ENCODE measurements at regions not wholly inside any gene's neighbourhood (a gene's known extent, or its start where the extent isn't known, plus 50 kb on each side); places are given as distances from the start of the nearest gene placed in this dataset.
"Not testable (repeated sequence)": the region's sequence is repeated elsewhere in the genome, so short reads cannot be mapped to it uniquely, and the experiment has no call there.

DNA sequence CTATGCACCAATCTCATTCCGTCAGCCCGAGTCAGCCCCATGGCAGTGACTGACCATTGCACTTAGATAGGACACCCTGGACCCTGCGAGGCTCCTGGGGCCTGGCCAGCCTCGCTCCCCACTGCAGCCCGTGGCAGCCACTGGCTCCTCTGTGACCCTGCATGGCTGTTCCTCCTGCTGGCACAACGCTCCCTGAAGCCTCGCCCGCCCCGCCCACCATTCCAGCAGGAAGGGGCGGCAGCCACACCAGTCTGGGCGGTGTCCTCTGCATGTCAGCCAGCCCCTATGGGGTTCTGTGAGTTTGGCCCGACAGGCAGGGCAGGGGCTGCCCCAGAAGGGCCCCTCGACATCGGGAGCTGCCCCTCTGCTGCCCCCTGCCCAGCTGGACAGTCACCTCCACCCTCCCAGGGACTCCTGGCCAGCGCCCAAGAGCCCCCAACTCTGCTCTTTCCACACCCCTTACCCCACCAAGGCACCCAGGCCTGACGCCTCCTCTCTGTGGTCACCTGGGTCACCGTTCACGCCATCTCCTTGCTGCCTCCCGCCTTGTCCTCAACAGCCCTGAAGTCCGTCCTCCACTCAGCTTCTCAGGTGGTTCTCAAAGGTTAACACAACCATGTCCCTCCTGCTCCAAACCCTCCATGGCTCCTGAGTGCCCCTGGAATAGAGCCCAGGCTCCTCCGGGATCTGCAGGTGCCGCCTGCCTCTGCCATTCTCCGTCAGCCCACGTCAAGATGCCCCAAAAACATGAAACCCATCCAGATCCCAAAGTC lies 103.5 kb downstream of the MICALL2 start:
- Mint-ChIP-seq H3K27ac (no peak overlapping the region), H3K36me3 (ENCODE audit: low read depth) (no peaks in the 10 kb centered on the region), H3K27me3 (ENCODE audit: insufficient read depth) (peaks cover 24% of the 10 kb centered on the region), H3K9me3 (no peaks in the 10 kb centered on the region), H3K4me1 (ENCODE audit: low read depth) (no peaks in the 10 kb centered on the region), H3K4me3 (no peak overlapping the region)
- DNase-seq, result no peak
- TF ChIP-seq, protein P1, sequence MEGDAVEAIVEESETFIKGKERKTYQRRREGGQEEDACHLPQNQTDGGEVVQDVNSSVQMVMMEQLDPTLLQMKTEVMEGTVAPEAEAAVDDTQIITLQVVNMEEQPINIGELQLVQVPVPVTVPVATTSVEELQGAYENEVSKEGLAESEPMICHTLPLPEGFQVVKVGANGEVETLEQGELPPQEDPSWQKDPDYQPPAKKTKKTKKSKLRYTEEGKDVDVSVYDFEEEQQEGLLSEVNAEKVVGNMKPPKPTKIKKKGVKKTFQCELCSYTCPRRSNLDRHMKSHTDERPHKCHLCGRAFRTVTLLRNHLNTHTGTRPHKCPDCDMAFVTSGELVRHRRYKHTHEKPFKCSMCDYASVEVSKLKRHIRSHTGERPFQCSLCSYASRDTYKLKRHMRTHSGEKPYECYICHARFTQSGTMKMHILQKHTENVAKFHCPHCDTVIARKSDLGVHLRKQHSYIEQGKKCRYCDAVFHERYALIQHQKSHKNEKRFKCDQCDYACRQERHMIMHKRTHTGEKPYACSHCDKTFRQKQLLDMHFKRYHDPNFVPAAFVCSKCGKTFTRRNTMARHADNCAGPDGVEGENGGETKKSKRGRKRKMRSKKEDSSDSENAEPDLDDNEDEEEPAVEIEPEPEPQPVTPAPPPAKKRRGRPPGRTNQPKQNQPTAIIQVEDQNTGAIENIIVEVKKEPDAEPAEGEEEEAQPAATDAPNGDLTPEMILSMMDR (IDR thresholded peaks at IDR 0.05), result no peak

DNA sequence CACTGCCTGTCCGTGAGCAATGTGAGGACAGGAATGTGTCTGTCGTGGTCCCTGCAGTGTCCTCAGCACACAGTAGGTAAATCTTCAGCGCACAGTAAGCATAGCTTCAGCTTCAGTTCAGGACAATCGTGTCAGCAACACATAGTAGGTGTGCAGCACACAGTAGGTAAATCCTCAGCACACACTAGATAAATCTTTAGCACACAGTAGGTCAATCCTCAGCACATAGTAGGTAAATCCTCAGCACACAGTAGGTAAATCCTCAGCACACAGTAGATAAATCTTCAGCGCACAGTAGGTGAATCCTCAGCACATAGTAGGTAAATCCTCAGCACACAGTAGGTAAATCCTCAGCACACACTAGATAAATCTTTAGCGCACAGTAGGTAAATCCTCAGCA lies 102.4 kb downstream of the MICALL2 start:
- H3K27ac Mint-ChIP-seq, result not testable (repeated sequence)
- H3K27me3 Mint-ChIP-seq (ENCODE audit: insufficient read depth), result peaks cover 15% of the 10 kb centered on the region

DNA sequence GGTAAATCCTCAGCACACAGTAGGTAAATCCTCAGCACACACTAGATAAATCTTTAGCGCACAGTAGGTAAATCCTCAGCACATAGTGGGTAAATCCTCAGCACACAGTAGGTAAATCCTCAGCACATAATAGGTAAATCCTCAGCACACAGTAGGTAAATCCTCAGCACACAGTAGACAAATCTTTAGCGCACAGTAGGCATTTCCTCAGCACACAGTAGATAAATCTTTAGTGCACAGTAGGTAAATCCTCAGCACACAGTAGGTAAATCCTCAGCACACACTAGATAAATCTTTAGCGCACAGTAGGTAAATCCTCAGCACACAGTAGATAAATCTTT lies 102.0 kb downstream of the MICALL2 start:
- peaks cover 15% of the 10 kb centered on the region for H3K27me3 Mint-ChIP-seq (ENCODE audit: insufficient read depth)
- not testable (repeated sequence) for H3K27ac Mint-ChIP-seq; H3K9me3 Mint-ChIP-seq; H3K36me3 Mint-ChIP-seq (ENCODE audit: low read depth); DNase-seq; H3K4me3 Mint-ChIP-seq; H3K4me1 Mint-ChIP-seq (ENCODE audit: low read depth)

More for the DNA sequence above, 102.4 kb downstream of the MICALL2 start:
- not testable (repeated sequence) for H3K36me3 Mint-ChIP-seq (ENCODE audit: low read depth); DNase-seq; H3K4me3 Mint-ChIP-seq; H3K9me3 Mint-ChIP-seq; H3K4me1 Mint-ChIP-seq (ENCODE audit: low read depth)

DNA sequence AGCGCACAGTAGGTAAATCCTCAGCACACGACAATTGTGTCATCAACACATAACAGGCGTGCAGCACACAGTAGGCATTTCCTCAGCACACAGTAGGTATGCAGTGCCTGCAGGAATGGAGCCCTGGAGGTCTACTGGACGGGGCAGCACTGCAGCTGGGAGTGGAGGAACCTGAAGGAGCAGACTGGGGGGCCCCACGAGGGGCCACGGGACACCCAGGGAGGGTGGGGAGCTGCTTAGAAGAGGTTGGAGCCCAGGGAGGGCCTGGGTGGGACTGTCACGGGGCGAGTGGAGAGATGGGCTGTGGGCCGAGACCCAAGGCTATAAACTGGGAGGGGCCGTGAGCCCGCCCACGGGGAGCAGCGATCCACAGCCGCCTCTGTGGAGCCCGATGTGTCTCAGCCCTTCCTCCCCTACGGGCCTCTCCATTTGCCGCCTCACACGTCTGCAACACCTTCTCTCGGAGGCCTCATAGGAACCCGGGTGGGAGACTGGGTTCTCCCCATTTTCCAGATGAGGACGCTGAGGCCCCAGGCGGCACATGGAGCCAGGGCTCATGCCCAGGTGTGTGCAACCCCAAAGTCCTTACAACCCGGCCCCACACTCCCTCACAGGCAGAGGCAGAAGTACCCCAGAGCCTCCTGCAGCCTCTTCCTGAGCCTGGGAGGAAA lies 101.5 kb downstream of the MICALL2 start:
- peaks cover 15% of the 10 kb centered on the region for H3K27me3 Mint-ChIP-seq (ENCODE audit: insufficient read depth)
- no peak overlapping the region for H3K4me3 Mint-ChIP-seq
- no peak for DNase-seq
- H3K4me1 Mint-ChIP-seq (ENCODE audit: low read depth), result no peaks in the 10 kb centered on the region
- TF ChIP-seq, protein P1 (IDR thresholded peaks at IDR 0.05), result no peak
- H3K9me3 Mint-ChIP-seq, result no peaks in the 10 kb centered on the region
- no peak overlapping the region for H3K27ac Mint-ChIP-seq
- no peaks in the 10 kb centered on the region for H3K36me3 Mint-ChIP-seq (ENCODE audit: low read depth)

DNA sequence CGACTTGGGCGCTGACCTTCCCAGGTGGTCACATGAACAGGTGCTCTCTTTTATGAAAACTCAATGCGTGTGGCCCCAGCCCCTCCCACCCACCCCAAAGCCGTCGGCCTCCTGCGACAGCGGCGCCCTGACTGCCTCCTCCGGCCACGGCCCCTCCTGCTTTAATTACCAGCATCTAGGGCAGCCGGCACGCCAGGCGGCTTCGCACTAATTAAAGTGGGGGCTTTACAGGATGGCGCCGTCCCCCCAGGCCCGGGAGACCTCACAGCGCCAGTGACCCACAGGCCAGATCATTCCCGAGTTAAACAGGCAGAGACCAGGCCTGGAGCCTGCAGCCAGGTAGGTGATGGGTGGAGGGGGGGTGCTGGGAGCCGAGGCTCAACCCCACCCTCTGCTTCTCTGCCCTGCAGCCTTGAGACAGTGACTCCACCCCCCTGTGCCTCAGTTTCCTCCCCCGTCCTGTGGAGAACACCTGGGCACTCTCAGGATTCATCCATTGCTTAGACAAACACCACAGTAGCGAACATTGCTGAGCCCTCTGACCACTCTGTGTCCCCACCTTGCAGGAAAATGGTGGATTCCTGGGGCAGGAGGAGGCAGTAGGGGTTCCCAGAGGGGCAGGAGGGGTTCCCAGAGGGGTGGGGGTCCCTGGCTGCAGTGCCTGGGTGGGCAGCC lies 100.8 kb downstream of the MICALL2 start:
- no peak for DNase-seq
- peaks cover 19% of the 10 kb centered on the region for H3K27me3 Mint-ChIP-seq (ENCODE audit: insufficient read depth)
- TF ChIP-seq, protein P1 (IDR thresholded peaks at IDR 0.05), result no peak
- H3K27ac Mint-ChIP-seq, result no peak overlapping the region
- H3K36me3 Mint-ChIP-seq (ENCODE audit: low read depth), result no peaks in the 10 kb centered on the region
- H3K9me3 Mint-ChIP-seq, result no peaks in the 10 kb centered on the region
- no peaks in the 10 kb centered on the region for H3K4me1 Mint-ChIP-seq (ENCODE audit: low read depth)
- H3K4me3 Mint-ChIP-seq, result no peak overlapping the region

DNA sequence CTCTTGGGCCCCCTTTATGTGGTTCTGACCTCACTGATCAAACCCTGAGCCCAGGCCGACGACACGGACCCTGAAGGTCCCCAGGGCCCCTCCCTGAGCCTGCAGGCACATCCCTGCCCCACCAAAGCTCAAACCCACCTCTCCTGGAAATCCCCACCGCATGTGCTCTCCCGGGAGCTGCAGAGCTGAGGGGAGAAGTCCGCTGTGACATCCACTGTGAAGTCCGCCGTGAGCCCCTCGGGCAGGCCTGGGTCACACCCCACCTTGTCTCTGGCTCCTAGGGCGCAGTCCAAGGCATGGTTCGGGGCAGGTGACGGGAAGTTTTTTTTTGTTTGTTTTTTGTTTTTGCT lies 100.2 kb downstream of the MICALL2 start:
- peaks cover 18% of the 10 kb centered on the region for H3K27me3 Mint-ChIP-seq (ENCODE audit: insufficient read depth)

More for the DNA sequence above, 100.2 kb downstream of the MICALL2 start:
- Mint-ChIP-seq H3K36me3 (ENCODE audit: low read depth) (no peaks in the 10 kb centered on the region), H3K9me3 (no peaks in the 10 kb centered on the region), H3K4me1 (ENCODE audit: low read depth) (no peaks in the 10 kb centered on the region), H3K27ac (no peak overlapping the region), H3K4me3 (no peak overlapping the region)
- TF ChIP-seq, protein P1 (IDR thresholded peaks at IDR 0.05), result no peak
- no peak for DNase-seq
